ENCODE measurements at regions not wholly inside any gene's neighbourhood (a gene's known extent, or its start where the extent isn't known, plus 50 kb on each side); places are given as distances from the start of the nearest gene placed in this dataset.

- Mint-ChIP-seq H3K4me1 (ENCODE audit: low read depth, unreplicated experiment) (peaks cover 17% of the 10 kb centered on the region), H3K36me3 (ENCODE audit: low read depth, unreplicated experiment) (no peaks in the 10 kb centered on the region), H3K27me3 (ENCODE audit: low read depth, unreplicated experiment) (no peaks in the 10 kb centered on the region), H3K4me3 (ENCODE audit: unreplicated experiment) (no peak overlapping the region), H3K27ac (ENCODE audit: unreplicated experiment) (no peak overlapping the region), H3K9me3 (ENCODE audit: unreplicated experiment) (peaks cover 6% of the 10 kb centered on the region)
- no peaks in the 10 kb centered on the region for H3K4me1 ChIP-seq (ENCODE audit: insufficient read depth, low read length)
- no peak for DNase-seq (ENCODE audit: low read depth)
- no peaks in the 10 kb centered on the region for H3K36me3 ChIP-seq (ENCODE audit: insufficient read depth, low read length)
- FAIRE-seq = no peak
- no peak for TF ChIP-seq EZH2 (IDR thresholded peaks at IDR 0.05; ENCODE audit: insufficient read depth, low read length)
- TF ChIP-seq CTCF (IDR thresholded peaks at IDR 0.05; ENCODE audit: insufficient read depth, low read depth, low read length) = no peak
- no peak overlapping the region for H3K27ac ChIP-seq (ENCODE audit: low read depth, low read length)
- H3K9me3 ChIP-seq (ENCODE audit: insufficient read depth, low read depth, low read length) = no peaks in the 10 kb centered on the region
- no peak overlapping the region for H2AFZ ChIP-seq (ENCODE audit: low read depth, low read length)
- no peak overlapping the region for H3K4me3 ChIP-seq (ENCODE audit: insufficient read depth, low read depth, low read length)
- H3K79me2 ChIP-seq (ENCODE audit: insufficient read depth, low read length) = no peaks in the 10 kb centered on the region
- H3K27me3 ChIP-seq (ENCODE audit: insufficient read depth, low read length) = no peaks in the 10 kb centered on the region
- no peaks in the 10 kb centered on the region for H4K20me1 ChIP-seq (ENCODE audit: insufficient read depth, low read length)
- H3K4me2 ChIP-seq (ENCODE audit: low read length) = no peak overlapping the region
- no peak overlapping the region for H3K9ac ChIP-seq (ENCODE audit: low read length)
Observed at GRCh38 chr4:173858471-173858870, 328.4 kb upstream of the HAND2 start.

- H3K27ac ChIP-seq (ENCODE audit: low read depth, low read length) = no peak overlapping the region
- Mint-ChIP-seq H3K9me3 (ENCODE audit: unreplicated experiment) (peaks cover 5% of the 10 kb centered on the region), H3K36me3 (ENCODE audit: low read depth, unreplicated experiment) (no peaks in the 10 kb centered on the region), H3K4me3 (ENCODE audit: unreplicated experiment) (no peak overlapping the region), H3K27me3 (ENCODE audit: low read depth, unreplicated experiment) (no peaks in the 10 kb centered on the region), H3K4me1 (ENCODE audit: low read depth, unreplicated experiment) (peaks cover 17% of the 10 kb centered on the region), H3K27ac (ENCODE audit: unreplicated experiment) (no peak overlapping the region)
- no peak overlapping the region for H3K4me2 ChIP-seq (ENCODE audit: low read length)
- no peaks in the 10 kb centered on the region for H3K27me3 ChIP-seq (ENCODE audit: insufficient read depth, low read length)
- DNase-seq (ENCODE audit: low read depth) (no peak), FAIRE-seq (no peak)
- no peaks in the 10 kb centered on the region for H3K36me3 ChIP-seq (ENCODE audit: insufficient read depth, low read length)
- H3K4me1 ChIP-seq (ENCODE audit: insufficient read depth, low read length) = no peaks in the 10 kb centered on the region
- no peak overlapping the region for H3K9ac ChIP-seq (ENCODE audit: low read length)
- TF ChIP-seq CTCF (IDR thresholded peaks at IDR 0.05; ENCODE audit: insufficient read depth, low read depth, low read length) (no peak), EZH2 (IDR thresholded peaks at IDR 0.05; ENCODE audit: insufficient read depth, low read length) (no peak)
- no peaks in the 10 kb centered on the region for H3K79me2 ChIP-seq (ENCODE audit: insufficient read depth, low read length)
- H3K9me3 ChIP-seq (ENCODE audit: insufficient read depth, low read depth, low read length) = no peaks in the 10 kb centered on the region
- H2AFZ ChIP-seq (ENCODE audit: low read depth, low read length) = no peak overlapping the region
- H4K20me1 ChIP-seq (ENCODE audit: insufficient read depth, low read length) = no peaks in the 10 kb centered on the region
- H3K4me3 ChIP-seq (ENCODE audit: insufficient read depth, low read depth, low read length) = no peak overlapping the region
Observed at GRCh38 chr4:173857828-173858227, 327.8 kb upstream of the HAND2 start.

- H3K4me3 Mint-ChIP-seq (ENCODE audit: unreplicated experiment) = no peak overlapping the region
- Histone ChIP-seq H3K9ac (ENCODE audit: low read length) (no peak overlapping the region), H3K27me3 (ENCODE audit: insufficient read depth, low read length) (no peaks in the 10 kb centered on the region), H3K4me3 (ENCODE audit: insufficient read depth, low read depth, low read length) (no peak overlapping the region), H3K79me2 (ENCODE audit: insufficient read depth, low read length) (no peaks in the 10 kb centered on the region), H3K4me2 (ENCODE audit: low read length) (no peak overlapping the region), H3K9me3 (ENCODE audit: insufficient read depth, low read depth, low read length) (no peaks in the 10 kb centered on the region), H3K4me1 (ENCODE audit: insufficient read depth, low read length) (no peaks in the 10 kb centered on the region), H3K27ac (ENCODE audit: low read depth, low read length) (no peak overlapping the region), H2AFZ (ENCODE audit: low read depth, low read length) (no peak overlapping the region), H4K20me1 (ENCODE audit: insufficient read depth, low read length) (no peaks in the 10 kb centered on the region), H3K36me3 (ENCODE audit: insufficient read depth, low read length) (no peaks in the 10 kb centered on the region)
- H3K27ac Mint-ChIP-seq (ENCODE audit: unreplicated experiment) = no peak overlapping the region
- H3K36me3 Mint-ChIP-seq (ENCODE audit: low read depth, unreplicated experiment) = no peaks in the 10 kb centered on the region
- DNase-seq (ENCODE audit: low read depth) = no peak
- peaks cover 10% of the 10 kb centered on the region for H3K4me1 Mint-ChIP-seq (ENCODE audit: low read depth, unreplicated experiment)
- peaks cover 5% of the 10 kb centered on the region for H3K9me3 Mint-ChIP-seq (ENCODE audit: unreplicated experiment)
- FAIRE-seq = no peak
- no peaks in the 10 kb centered on the region for H3K27me3 Mint-ChIP-seq (ENCODE audit: low read depth, unreplicated experiment)
- TF ChIP-seq CTCF (IDR thresholded peaks at IDR 0.05; ENCODE audit: insufficient read depth, low read depth, low read length) (no peak), EZH2 (IDR thresholded peaks at IDR 0.05; ENCODE audit: insufficient read depth, low read length) (no peak)
Observed at GRCh38 chr4:173855015-173855414, 325.0 kb upstream of the HAND2 start.
